Left lung (tissue), 4 donors: ENCODE measurements at regions not wholly inside any gene's neighbourhood (a gene's known extent, or its start where the extent isn't known, plus 50 kb on each side); places are given as distances from the start of the nearest gene placed in this dataset.

Experiments used
- ATAC-seq: fragments of 200-7000 bp; cut with Tn5 transposase; one replicate; pipeline ENCODE4 v1.9.1; 2020; ENCODE audit warnings: moderate library complexity
- DNase-seq, 4 donors: peaks; one replicate each; pipeline ENCODE4 v3.0.0-alpha.2; 2013 to 2020
- H3K27ac ChIP-seq, 2 donors: fragments of 200-600 bp; sonication (generic) in 1 of 2; one replicate each; pipeline versions ENCODE4 v1.5.0 to v1.8.0; 2020 to 2021
- H3K27me3 ChIP-seq, 2 donors: fragments of 200-600 bp; sonication (generic) in 1 of 2; one replicate each; pipeline versions ENCODE4 v1.5.0 to v1.8.0; 2020 to 2021
- H3K36me3 ChIP-seq, 2 donors: fragments of 200-600 bp; sonication (generic) in 1 of 2; one replicate each; pipeline versions ENCODE4 v1.5.0 to v1.8.0; 2020 to 2021
- H3K4me1 ChIP-seq, 2 donors: fragments of 200-600 bp; one replicate each; pipeline ENCODE4 v1.8.0; 2021
- H3K4me3 ChIP-seq, 2 donors: fragments of 200-600 bp; sonication (generic) in 1 of 2; one replicate each; pipeline versions ENCODE4 v1.5.0 to v1.8.0; 2020 to 2021; ENCODE audit warnings: mild to moderate bottlenecking in 1 of 2
- H3K9me3 ChIP-seq, 2 donors: fragments of 200-600 bp; sonication (generic) in 1 of 2; one replicate each; pipeline versions ENCODE4 v1.5.0 to v1.8.0; 2020 to 2021
- intact Hi-C, 2 donors: fragments of 100-400 bp; cut with DNase I; formaldehyde crosslinking; loops; one replicate each; pipeline versions ENCODE4 v1.11.2 to v1.14.2; 2022
- TF ChIP-seq, protein P1 (sequence below), 2 donors: fragments of 200-600 bp; sonication (generic) in 1 of 2; IDR thresholded peaks; one replicate each; pipeline versions ENCODE4 v1.5.0 to v1.8.0; 2021; ENCODE audit warnings: antibody characterized with exemption in 2 of 2
- donor health status: DM: no; HTN: yes; CAD: no.
- donor health status: DM: no; HTN: no; CAD: no.

DNA sequence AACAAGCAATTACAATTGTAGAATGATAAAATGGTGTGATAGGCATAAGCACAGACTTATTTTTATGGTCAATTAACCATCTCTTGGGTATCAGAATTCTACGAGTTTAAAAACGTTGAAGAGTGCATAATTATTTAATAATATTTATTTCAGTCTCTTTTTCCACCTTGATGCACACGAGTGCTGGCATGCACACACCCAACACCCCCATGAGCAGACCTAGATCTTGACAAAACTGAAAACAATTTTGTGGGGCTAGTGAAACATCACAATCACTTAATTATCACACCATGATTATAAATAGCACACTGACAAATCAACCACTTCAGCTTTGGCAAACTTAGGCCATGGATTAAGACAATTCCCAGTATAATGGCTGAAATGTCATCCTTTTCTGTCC, 61.0 kb upstream of the RFC3 start:
- DNase-seq (no peak), ATAC-seq (no peak)
- no peaks in the 10 kb centered on the region for H3K9me3 ChIP-seq
- H3K4me3 ChIP-seq, result no peak overlapping the region
- no peaks in the 10 kb centered on the region for H3K27me3 ChIP-seq
- H3K27ac ChIP-seq, result no peak overlapping the region
- intact Hi-C loops, result no loop called here
- no peaks in the 10 kb centered on the region for H3K36me3 ChIP-seq
- TF ChIP-seq, protein P1, sequence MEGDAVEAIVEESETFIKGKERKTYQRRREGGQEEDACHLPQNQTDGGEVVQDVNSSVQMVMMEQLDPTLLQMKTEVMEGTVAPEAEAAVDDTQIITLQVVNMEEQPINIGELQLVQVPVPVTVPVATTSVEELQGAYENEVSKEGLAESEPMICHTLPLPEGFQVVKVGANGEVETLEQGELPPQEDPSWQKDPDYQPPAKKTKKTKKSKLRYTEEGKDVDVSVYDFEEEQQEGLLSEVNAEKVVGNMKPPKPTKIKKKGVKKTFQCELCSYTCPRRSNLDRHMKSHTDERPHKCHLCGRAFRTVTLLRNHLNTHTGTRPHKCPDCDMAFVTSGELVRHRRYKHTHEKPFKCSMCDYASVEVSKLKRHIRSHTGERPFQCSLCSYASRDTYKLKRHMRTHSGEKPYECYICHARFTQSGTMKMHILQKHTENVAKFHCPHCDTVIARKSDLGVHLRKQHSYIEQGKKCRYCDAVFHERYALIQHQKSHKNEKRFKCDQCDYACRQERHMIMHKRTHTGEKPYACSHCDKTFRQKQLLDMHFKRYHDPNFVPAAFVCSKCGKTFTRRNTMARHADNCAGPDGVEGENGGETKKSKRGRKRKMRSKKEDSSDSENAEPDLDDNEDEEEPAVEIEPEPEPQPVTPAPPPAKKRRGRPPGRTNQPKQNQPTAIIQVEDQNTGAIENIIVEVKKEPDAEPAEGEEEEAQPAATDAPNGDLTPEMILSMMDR (IDR thresholded peaks at IDR 0.05), result no peak
- H3K4me1 ChIP-seq, result no peaks in the 10 kb centered on the region

DNA sequence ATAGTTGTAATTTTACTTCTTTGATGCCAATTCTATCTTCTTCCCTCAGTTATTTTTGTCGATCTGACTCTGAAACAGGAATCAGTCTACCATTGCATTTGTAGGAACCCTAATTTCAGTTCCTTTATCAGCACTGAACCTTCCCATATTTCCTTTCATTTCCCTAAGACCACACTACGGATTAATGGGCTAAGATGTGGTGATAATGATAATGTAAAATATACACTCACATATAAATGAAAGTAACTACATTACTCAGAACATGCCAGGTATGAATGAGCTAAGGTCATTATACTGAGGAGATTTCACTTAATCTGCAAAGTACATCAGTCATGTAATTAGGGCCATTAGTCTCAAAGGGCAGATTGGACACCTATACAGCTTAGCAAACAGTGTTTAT, 60.2 kb upstream of the RFC3 start:
- no peaks in the 10 kb centered on the region for H3K36me3 ChIP-seq
- no peaks in the 10 kb centered on the region for H3K27me3 ChIP-seq
- H3K4me1 ChIP-seq, result no peaks in the 10 kb centered on the region
- DNase-seq (no peak), ATAC-seq (no peak)
- H3K4me3 ChIP-seq, result no peak overlapping the region
- TF ChIP-seq, protein P1 (IDR thresholded peaks at IDR 0.05), result no peak
- no peaks in the 10 kb centered on the region for H3K9me3 ChIP-seq
- intact Hi-C loops, result no loop called here
- no peak overlapping the region for H3K27ac ChIP-seq

DNA sequence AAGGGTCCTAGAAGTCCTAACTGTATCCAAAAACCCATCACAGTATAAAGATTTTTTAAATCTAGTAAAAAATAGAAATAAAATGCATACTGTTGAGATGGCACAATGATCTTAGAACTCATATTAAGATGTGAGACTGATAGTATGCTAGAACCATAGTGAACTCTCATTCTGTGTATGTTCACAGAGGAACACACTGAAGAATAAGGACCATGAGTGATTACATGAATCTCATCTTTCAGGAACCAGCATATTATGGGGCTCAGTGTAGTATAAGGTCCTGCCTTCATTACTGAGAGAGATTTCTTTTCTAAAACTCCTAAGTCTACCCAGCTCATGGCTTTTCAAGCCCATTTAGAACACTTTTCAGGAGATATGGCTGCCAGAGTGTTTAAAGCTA, 59.8 kb upstream of the RFC3 start:
- DNase-seq (no peak), ATAC-seq (no peak)
- intact Hi-C loops, result no loop called here
- H3K27me3 ChIP-seq, result no peaks in the 10 kb centered on the region
- H3K4me1 ChIP-seq, result no peaks in the 10 kb centered on the region
- no peak overlapping the region for H3K4me3 ChIP-seq
- no peaks in the 10 kb centered on the region for H3K9me3 ChIP-seq
- TF ChIP-seq, protein P1 (IDR thresholded peaks at IDR 0.05), result no peak
- no peaks in the 10 kb centered on the region for H3K36me3 ChIP-seq
- no peak overlapping the region for H3K27ac ChIP-seq

DNA sequence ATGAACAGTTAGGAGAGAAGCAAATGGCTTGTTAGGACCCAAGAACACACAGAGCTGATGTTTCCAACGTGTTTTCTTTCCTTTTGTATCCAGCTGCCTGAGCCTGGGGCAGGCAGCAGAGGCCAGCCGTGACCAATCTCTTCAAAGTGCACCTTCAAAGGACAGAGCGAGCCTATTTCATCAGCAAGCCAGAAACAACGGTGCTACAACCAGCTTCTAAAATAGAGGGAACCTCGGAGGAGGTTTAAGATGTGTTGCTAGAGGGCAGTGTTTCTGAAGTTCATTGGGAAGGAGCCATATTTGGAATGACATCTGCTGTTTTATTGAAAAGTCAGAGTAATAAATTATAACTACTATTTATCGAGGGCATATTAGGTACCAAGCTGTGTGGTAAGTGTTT, 56.2 kb upstream of the RFC3 start:
- no peaks in the 10 kb centered on the region for H3K9me3 ChIP-seq
- intact Hi-C loops, result no loop called here
- H3K36me3 ChIP-seq, result no peaks in the 10 kb centered on the region
- TF ChIP-seq, protein P1 (IDR thresholded peaks at IDR 0.05), result no peak
- no peak for DNase-seq
- no peaks in the 10 kb centered on the region for H3K27me3 ChIP-seq
- ATAC-seq, result no peak
- no peaks in the 10 kb centered on the region for H3K4me1 ChIP-seq
- no peak overlapping the region for H3K27ac ChIP-seq
- H3K4me3 ChIP-seq, result no peak overlapping the region

DNA sequence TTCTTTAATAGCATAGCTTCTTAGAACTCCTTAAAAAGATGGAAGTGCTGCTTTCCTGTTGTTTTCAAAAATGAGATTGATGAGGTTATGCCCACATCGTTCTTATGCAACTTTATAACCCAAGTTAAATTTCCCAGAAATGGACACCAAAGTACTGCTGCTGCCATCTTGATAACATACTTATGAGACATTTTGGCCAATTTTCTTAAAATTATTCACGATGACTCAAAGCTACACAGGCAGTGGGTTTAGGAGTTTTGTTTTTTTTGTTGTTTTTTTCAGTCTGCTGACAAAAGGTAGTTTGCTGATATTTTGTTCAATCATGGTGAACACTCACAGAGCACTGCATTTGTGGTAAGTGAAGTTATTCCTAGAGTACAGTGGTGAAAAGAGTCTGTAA, 54.9 kb upstream of the RFC3 start:
- H3K4me3 ChIP-seq, result no peak overlapping the region
- no peaks in the 10 kb centered on the region for H3K9me3 ChIP-seq
- TF ChIP-seq, protein P1 (IDR thresholded peaks at IDR 0.05), result no peak
- no peaks in the 10 kb centered on the region for H3K4me1 ChIP-seq
- DNase-seq, result no peak
- H3K36me3 ChIP-seq, result no peaks in the 10 kb centered on the region
- ATAC-seq, result no peak
- H3K27ac ChIP-seq, result no peak overlapping the region
- intact Hi-C loops, result no loop called here
- H3K27me3 ChIP-seq, result no peaks in the 10 kb centered on the region
